Vagina (tissue), 2 donors: ENCODE measurements at regions not wholly inside any gene's neighbourhood (a gene's known extent, or its start where the extent isn't known, plus 50 kb on each side); places are given as distances from the start of the nearest gene placed in this dataset.

Experiments
- DNase-seq, 2 donors: peaks; one replicate each; pipeline ENCODE4 v3.0.0-alpha.2; 2017; ENCODE audit errors: extremely low spot score in 2 of 2
- H3K27ac ChIP-seq: fragments of 200-600 bp; sonication (generic); one replicate; pipeline ENCODE4 v1.5.1; 2019
- H3K27me3 ChIP-seq: fragments of 200-600 bp; sonication (generic); one replicate; pipeline ENCODE4 v1.5.1; 2019
- H3K36me3 ChIP-seq, 2 donors: fragments of 200-600 bp; sonication (generic); one replicate each; pipeline ENCODE4 v1.5.1; 2017 to 2019
- H3K4me1 ChIP-seq: fragments of 200-600 bp; sonication (generic); one replicate; pipeline ENCODE4 v1.5.1; 2019
- H3K4me3 ChIP-seq, 2 donors: fragments of 200-600 bp; sonication (generic); 1 replicate in 1 of 2; 2 replicates in 1 of 2; pipeline ENCODE4 v1.5.1; 2016 to 2019
- H3K9me3 ChIP-seq: fragments of 200-600 bp; sonication (generic); one replicate; pipeline ENCODE4 v1.5.1; 2019
- POLR2A ChIP-seq, 2 donors: fragments of 450-650 bp; IDR thresholded peaks; one replicate each; pipeline ENCODE4 v1.6.1; 2017; ENCODE audit warnings: antibody characterized with exemption in 2 of 2, mild to moderate bottlenecking in 2 of 2, moderate library complexity in 2 of 2
- POLR2AphosphoS5 ChIP-seq, 2 donors: sonication (generic); formaldehyde crosslinking; IDR thresholded peaks; one replicate each; pipeline ENCODE4 v1.9.0; 2017; ENCODE audit warnings: antibody characterized with exemption in 2 of 2, mild to moderate bottlenecking in 2 of 2, low read depth in 1 of 2; ENCODE audit not compliant: insufficient read depth in 1 of 2
- intact Hi-C: fragments of 100-400 bp; cut with DNase I; formaldehyde crosslinking; loops from one replicate; pipeline ENCODE4 v1.15.1; 2023
- TF ChIP-seq, protein P1 (sequence below), 3 experiments: fragments of 450-650 bp in 2 of 3; fragments of 200-600 bp in 1 of 3; sonication (generic) in 1 of 3; IDR thresholded peaks; one replicate each; pipeline ENCODE4 v1.5.1; 2017 to 2019; ENCODE audit warnings: antibody characterized with exemption in 3 of 3, mild to moderate bottlenecking in 2 of 3, moderate library complexity in 2 of 3

GRCh38 chr5:167872791-167873190 is 418.7 kb upstream of the WWC1 start:
- no peak overlapping the region for H3K27ac ChIP-seq
- no peak for DNase-seq
- H3K36me3 ChIP-seq = no peaks in the 10 kb centered on the region
- no peaks in the 10 kb centered on the region for H3K27me3 ChIP-seq
- no peak overlapping the region for H3K4me3 ChIP-seq
- no peak for TF ChIP-seq POLR2AphosphoS5 (IDR thresholded peaks at IDR 0.05; ENCODE audit: insufficient read depth in 1 of 2, low read depth in 1 of 2)
- TF ChIP-seq, protein P1, sequence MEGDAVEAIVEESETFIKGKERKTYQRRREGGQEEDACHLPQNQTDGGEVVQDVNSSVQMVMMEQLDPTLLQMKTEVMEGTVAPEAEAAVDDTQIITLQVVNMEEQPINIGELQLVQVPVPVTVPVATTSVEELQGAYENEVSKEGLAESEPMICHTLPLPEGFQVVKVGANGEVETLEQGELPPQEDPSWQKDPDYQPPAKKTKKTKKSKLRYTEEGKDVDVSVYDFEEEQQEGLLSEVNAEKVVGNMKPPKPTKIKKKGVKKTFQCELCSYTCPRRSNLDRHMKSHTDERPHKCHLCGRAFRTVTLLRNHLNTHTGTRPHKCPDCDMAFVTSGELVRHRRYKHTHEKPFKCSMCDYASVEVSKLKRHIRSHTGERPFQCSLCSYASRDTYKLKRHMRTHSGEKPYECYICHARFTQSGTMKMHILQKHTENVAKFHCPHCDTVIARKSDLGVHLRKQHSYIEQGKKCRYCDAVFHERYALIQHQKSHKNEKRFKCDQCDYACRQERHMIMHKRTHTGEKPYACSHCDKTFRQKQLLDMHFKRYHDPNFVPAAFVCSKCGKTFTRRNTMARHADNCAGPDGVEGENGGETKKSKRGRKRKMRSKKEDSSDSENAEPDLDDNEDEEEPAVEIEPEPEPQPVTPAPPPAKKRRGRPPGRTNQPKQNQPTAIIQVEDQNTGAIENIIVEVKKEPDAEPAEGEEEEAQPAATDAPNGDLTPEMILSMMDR (IDR thresholded peaks at IDR 0.05) = no peak
- TF ChIP-seq POLR2A (IDR thresholded peaks at IDR 0.05) = no peak
- H3K4me1 ChIP-seq = no peaks in the 10 kb centered on the region
- no peaks in the 10 kb centered on the region for H3K9me3 ChIP-seq
- intact Hi-C loops = no loop called here

DNA sequence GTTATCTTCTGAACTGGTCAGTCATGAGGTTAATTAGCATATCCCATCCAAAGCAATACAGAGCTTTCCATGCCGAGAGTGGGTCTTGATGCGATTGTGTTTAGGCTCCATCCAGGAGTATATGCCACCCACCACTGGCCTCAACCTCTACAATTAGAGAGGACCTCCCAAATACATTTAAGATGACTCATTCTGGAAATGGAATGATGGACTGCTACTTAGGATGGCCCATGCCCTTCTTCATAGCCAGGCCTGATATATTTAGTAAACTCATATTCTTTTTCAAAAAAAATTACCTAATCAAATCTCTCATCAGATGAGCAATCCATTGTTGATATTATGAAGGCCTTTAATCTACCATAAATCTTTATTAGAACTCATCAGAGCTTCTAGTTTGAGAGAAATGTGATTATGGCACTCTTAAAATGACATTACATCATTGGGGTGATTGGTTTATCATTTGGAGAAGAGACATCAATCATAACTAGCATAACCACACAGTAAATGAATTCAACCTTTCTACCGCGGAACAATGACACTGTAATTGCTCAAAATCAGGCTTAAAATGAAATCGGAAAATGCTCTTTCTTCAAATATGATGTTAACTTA is 414.2 kb upstream of the WWC1 start:
- H3K4me3 ChIP-seq = no peak overlapping the region
- DNase-seq = no peak
- no peaks in the 10 kb centered on the region for H3K36me3 ChIP-seq
- no peaks in the 10 kb centered on the region for H3K4me1 ChIP-seq
- no peak overlapping the region for H3K27ac ChIP-seq
- H3K9me3 ChIP-seq = no peaks in the 10 kb centered on the region
- no peaks in the 10 kb centered on the region for H3K27me3 ChIP-seq
- intact Hi-C loops = no loop called here
- TF ChIP-seq, protein P1 (IDR thresholded peaks at IDR 0.05) = no peak
- TF ChIP-seq POLR2AphosphoS5 (IDR thresholded peaks at IDR 0.05; ENCODE audit: insufficient read depth in 1 of 2, low read depth in 1 of 2) = no peak
- TF ChIP-seq POLR2A (IDR thresholded peaks at IDR 0.05) = no peak

GRCh38 chr5:167877924-167878323 is 413.5 kb upstream of the WWC1 start:
- no peak for DNase-seq
- Histone ChIP-seq H3K27ac (no peak overlapping the region), H3K27me3 (no peaks in the 10 kb centered on the region), H3K9me3 (no peaks in the 10 kb centered on the region), H3K4me3 (no peak overlapping the region), H3K4me1 (no peaks in the 10 kb centered on the region), H3K36me3 (no peaks in the 10 kb centered on the region)
- TF ChIP-seq POLR2AphosphoS5 (IDR thresholded peaks at IDR 0.05; ENCODE audit: insufficient read depth in 1 of 2, low read depth in 1 of 2) (no peak), POLR2A (IDR thresholded peaks at IDR 0.05) (no peak)
- TF ChIP-seq, protein P1 (IDR thresholded peaks at IDR 0.05) = no peak
- intact Hi-C loops = no loop called here

GRCh38 chr5:167880420-167880819 is 411.0 kb upstream of the WWC1 start:
- no peaks in the 10 kb centered on the region for H3K9me3 ChIP-seq
- no peak for DNase-seq
- no peaks in the 10 kb centered on the region for H3K4me1 ChIP-seq
- no peaks in the 10 kb centered on the region for H3K36me3 ChIP-seq
- intact Hi-C loops = no loop called here
- TF ChIP-seq POLR2A (IDR thresholded peaks at IDR 0.05) (no peak), POLR2AphosphoS5 (IDR thresholded peaks at IDR 0.05; ENCODE audit: insufficient read depth in 1 of 2, low read depth in 1 of 2) (no peak)
- TF ChIP-seq, protein P1 (IDR thresholded peaks at IDR 0.05) = no peak
- no peaks in the 10 kb centered on the region for H3K27me3 ChIP-seq
- no peak overlapping the region for H3K4me3 ChIP-seq
- H3K27ac ChIP-seq = no peak overlapping the region

- Histone ChIP-seq H3K36me3 (no peaks in the 10 kb centered on the region), H3K4me3 (no peak overlapping the region), H3K27me3 (no peaks in the 10 kb centered on the region), H3K27ac (no peak overlapping the region), H3K4me1 (no peaks in the 10 kb centered on the region), H3K9me3 (no peaks in the 10 kb centered on the region)
- no peak for TF ChIP-seq POLR2A (IDR thresholded peaks at IDR 0.05)
- no peak for TF ChIP-seq POLR2AphosphoS5 (IDR thresholded peaks at IDR 0.05; ENCODE audit: insufficient read depth in 1 of 2, low read depth in 1 of 2)
- TF ChIP-seq, protein P1 (IDR thresholded peaks at IDR 0.05) = no peak
- intact Hi-C loops = no loop called here
- DNase-seq = no peak
These were observed 410.4 kb upstream of the WWC1 start for GRCh38 chr5:167881041-167881440.
